Germinal center (tissue), 1 donor: ENCODE measurements at regions not wholly inside any gene's neighbourhood (a gene's known extent, or its start where the extent isn't known, plus 50 kb on each side); places are given as distances from the start of the nearest gene placed in this dataset.
"Not testable (repeated sequence)": the region's sequence is repeated elsewhere in the genome, so short reads cannot be mapped to it uniquely, and the experiment has no call there.

Experiments used
- DNase-seq: peaks from one replicate; pipeline ENCODE4 v3.0.0; 2012; ENCODE audit warnings: mixed read lengths, low spot score

- no peak for DNase-seq
These were observed 211.9 kb downstream of the FGF9 start for GRCh38 chr13:21882766-21883165.

DNA sequence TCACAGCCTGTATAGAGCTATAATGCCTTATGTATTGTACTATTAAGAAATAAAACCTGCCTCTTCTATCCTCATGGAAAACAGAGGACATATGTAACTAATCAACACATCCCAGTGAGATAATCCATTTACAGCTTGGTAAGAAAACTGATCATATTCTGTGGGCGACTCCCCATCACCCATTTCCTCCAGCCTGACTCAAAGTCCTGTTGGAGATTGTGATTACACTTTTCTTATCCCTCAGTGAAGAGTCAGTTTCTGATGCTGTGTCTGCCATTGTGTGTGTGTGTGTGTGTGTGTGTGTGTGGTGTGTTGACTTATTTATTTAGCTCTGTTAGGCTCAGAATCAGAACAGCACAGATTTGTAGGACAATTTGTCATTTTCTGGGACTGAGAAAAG lies 212.8 kb downstream of the FGF9 start:
- DNase-seq, result no peak

DNA sequence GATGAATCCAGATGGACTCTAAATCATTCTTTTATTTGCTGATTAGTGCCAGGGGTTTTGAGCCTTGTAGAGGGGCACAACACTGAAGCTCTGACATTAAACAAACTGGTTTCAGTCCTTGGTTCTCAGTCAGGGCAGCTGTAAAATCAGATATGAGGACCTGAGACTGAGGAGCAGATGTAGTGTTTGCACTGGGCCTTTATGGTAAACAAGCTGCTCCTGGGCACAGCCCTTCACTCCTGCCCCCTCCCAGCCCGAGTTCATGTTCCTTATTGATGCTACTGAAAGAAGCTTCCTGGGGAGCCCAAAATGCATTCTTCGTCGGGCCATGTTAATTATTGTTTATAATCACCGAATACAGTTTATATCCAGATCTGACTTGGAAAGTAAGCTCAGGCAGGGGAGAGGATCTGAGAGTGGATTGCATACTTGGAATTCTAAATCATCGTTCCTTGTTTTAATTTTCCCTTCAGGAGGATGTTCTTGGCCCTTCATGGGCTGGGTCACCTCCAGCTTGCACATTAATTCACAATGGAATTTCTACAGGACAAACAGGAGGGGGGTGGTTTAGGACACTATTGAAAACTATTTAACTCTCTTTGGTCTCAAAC lies 213.5 kb downstream of the FGF9 start:
- DNase-seq, result no peak

GRCh38 chr13:21884965-21885567 lies 214.2 kb downstream of the FGF9 start:
- DNase-seq, result no peak

DNA sequence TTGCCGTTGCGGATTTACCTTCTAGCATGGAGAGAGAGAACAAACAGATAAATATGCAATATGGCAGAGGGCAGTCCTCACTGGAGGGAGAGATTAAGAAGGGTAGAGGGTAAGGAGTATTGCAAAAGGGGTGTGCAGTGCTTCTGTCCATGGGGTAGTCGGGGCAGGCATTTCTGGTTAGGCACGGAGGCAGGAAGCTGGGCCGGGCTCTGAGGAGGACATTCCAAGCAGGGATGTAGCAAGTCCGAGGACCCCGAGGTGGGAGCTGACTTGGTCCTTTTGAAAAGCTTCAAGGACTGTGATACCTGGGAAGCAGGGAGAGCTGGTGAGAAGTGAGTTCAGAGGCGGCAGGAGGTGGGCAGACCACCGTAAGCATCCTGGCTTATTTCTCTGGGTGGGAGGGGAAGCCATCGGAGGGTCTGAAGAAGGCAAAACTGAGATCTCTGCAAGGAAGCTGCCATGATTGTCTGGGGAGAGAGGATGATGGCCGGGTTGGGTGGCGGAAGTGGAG lies 214.9 kb downstream of the FGF9 start:
- DNase-seq, result no peak

DNA sequence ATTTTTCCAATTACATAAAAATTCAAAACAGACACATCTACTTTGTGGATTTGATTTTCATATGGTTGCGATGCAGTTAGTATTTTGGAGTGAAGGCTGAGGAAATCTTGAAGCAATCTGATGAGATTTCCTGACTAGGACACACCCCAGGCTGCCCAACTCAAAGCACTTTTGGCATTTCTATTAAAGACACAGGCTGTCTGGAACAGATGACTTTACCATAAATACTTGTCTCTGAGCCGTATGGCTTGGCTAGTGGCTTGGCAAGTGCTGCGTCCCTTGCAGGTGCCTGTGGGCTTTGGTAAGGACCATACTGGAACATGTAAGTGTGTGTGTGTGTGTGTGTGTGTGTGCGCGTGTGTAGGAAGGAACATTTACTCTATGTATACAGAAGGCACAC lies 218.8 kb downstream of the FGF9 start:
- DNase-seq, result no peak

DNA sequence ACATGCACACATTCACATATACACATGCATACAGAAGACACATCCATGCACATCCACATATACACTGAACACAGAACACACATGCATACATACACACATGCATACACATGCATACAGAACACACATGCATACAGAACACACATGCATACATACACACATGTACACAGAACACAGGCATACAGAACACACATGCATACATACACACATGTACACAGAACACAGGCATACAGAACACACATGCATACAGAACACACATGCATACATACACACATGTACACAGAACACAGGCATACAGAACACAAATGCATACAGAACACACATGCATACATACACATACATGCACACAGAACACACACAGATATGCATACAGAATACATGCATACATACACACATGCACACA lies 219.3 kb downstream of the FGF9 start:
- not testable (repeated sequence) for DNase-seq

DNA sequence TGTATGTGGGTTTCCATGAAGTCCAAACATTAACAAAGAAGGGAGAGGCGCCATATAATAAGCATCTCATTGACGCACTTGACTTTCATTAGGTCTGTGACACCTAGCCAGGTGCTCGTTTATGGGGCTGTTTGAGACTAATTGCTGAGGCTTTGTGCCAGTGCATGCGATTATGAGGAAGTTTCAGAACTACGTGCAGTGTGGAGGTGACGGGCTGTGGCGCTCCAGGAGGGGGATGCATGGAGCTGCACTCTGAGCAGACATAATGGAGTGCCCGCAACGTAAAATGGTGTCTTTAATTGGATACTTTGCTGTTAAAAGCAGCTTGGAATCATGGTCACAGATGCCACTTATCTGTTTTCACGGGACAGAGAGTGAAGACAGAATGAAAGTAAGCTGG lies 223.2 kb downstream of the FGF9 start:
- DNase-seq, result no peak

DNA sequence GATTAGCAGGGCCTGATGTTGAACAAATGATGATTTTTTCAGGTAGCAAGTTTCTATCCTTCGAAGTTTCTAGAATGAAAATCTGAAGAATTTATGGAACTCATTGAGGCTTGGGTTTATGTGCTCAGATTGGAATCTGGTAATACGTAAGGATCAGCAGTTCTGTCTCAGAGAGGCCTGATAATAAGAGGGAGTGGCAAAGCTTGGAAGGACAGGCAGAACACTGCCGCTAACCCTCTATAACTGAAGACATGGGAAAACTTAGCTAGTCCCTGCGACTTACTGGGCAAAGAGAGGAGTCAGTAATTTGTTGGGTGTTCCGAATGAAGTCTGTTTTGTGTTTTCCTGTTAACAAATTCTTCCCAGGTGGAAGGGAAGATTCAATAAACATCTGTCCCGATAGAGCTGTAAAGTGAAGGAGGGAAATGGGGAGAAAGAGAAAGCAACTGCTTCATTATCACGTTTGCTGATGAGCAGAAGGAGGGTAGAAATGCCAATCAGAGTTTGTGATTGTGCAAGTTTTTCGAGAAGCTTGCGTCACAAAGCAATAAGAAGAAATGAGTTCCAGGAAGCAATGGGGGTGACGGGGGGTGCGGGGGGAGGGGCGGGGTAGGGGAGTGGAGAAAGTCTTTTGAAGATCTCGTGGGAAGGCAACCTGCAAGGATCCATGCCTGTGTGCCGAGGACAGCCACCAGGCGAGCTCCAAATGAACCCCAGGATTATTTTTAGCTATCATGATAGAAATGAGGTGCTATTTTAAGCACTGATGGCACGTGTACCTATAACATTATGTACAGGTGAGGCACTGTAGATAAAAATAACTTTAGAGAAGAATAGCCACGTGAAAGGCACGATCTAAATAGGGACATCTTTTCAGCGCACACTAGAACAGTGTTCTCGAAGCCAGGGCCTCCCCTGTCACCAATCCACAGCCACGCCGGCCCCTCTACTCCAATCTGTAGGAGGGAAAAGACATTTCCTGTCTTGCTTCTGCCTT lies 224.1 kb downstream of the FGF9 start:
- no peak for DNase-seq

DNA sequence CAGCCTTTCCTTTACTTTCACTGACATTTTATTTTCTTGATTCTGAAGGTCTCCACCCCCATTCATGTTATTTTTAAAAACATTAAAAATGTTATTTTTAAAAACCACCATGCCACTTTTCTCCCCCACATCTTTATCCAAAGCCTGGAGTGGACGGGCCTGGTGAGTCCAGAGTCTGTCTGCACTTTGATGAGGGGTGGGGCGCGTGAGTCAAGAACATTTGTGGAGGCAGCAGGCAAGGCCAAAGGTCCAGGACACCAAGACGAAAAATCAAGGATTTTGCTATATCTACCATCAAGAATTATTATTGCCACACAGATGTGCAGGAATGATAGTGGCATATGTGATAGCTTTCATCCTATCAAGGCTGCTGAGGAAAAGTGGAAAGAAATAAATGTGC lies 224.9 kb downstream of the FGF9 start:
- no peak for DNase-seq

DNA sequence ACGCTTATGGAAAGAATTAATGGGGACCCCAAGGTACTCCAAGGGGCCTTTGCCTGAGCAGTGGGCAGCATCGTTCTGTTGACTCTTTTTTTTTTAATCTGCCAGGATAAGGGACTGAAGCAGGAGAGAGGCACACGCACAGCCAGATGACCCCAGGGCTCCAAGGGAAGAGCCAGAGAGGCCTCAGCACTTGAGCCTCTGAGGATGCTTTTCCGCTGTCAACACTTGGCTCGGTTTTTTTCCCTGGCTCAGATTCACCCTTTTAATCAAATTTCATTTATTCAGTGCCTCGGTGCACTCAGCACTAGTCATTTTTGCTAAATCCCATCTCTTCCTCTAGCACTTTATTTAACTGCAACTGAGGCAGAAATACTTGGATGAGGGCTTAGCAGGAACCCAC lies 226.3 kb downstream of the FGF9 start:
- DNase-seq, result no peak

GRCh38 chr13:21898459-21898858 lies 227.6 kb downstream of the FGF9 start:
- no peak for DNase-seq

- no peak for DNase-seq
These were observed 228.1 kb downstream of the FGF9 start for GRCh38 chr13:21898945-21899344.

DNA sequence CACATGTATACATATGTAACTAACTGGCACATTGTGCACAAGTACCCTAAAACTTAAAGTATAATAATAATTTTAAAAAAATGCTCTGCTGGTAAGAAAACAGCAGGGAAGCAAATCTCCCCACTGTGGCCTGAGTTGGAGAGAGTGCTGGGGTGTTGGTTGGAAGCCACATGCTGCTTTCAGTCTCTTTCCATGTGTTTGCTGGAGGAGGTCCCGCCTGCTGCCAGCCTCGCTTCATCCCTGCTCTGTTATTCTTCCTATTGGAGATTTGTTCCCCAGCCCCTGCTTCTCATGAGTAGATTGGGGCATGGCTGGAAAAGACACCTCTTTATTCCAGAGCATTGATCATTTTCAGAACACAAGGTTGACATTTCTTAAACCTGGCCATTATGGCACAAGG lies 230.5 kb downstream of the FGF9 start:
- DNase-seq, result no peak

- no peak for DNase-seq
These were observed 231.2 kb downstream of the FGF9 start for GRCh38 chr13:21901811-21902708.

GRCh38 chr13:21902709-21903098 lies 231.8 kb downstream of the FGF9 start:
- no peak for DNase-seq

- DNase-seq, result no peak
These were observed 234.6 kb downstream of the FGF9 start for GRCh38 chr13:21905486-21905885.

GRCh38 chr13:21909331-21909730 lies 238.5 kb downstream of the FGF9 start:
- no peak for DNase-seq

GRCh38 chr13:21910546-21910945 lies 239.7 kb downstream of the FGF9 start:
- no peak for DNase-seq

- no peak for DNase-seq
These were observed 240.9 kb downstream of the FGF9 start for GRCh38 chr13:21911646-21912298.

DNA sequence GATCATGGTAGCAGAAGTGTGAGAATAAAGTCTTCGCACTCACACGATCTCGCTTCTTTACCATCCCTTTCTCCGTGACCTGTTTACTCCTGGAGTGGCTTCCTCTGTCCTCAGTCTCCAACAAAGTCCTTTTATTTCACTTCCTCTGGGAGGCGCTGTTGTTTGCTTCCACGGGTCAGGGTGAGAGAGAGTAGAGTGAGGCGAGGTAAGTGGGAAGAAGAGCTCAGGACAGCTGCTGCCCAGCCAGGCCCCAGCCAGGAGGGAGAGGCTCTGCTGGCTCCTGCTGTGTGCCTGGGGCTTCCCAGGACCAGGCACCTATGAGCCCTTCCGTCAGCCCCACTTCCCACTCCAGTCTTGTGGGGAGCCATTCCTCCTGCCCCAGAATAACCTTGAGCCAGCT lies 242.1 kb downstream of the FGF9 start:
- DNase-seq, result no peak
